B cell (primary cell): ENCODE measurements at regions not wholly inside any gene's neighbourhood (a gene's known extent, or its start where the extent isn't known, plus 50 kb on each side); places are given as distances from the start of the nearest gene placed in this dataset.
A peak's percentile ranks its signal among the peaks of the same experiment; 100 is the strongest.

Experiments
- ATAC-seq: fragments of 200-7000 bp; cut with Tn5 transposase; one replicate; pipeline ENCODE4 v1.10.0; 2021; ENCODE audit warnings: low read depth, mild to moderate bottlenecking, moderate number of reproducible peaks, moderate library complexity
- CTCF ChIA-PET: fragments of 350-600 bp; sonication (Branson Sonifier 250); formaldehyde crosslinking; loops from one replicate; lab custom pipeline; 2021; ENCODE audit warnings: antibody characterized with exemption, inconsistent platforms; lab: Charles Lee
- POLR2A ChIA-PET: fragments of 350-600 bp; sonication (Branson Sonifier 250); formaldehyde crosslinking; loops from one replicate; lab custom pipeline; 2021; ENCODE audit warnings: antibody characterized with exemption; lab: Charles Lee
- DNase-seq: peaks from one replicate; pipeline ENCODE4 v3.0.0; 2013
- H2AFZ ChIP-seq: 2 replicates; pipeline ENCODE4 v1.6.1; 2012; ENCODE audit warnings: mild to moderate bottlenecking, low read depth, low read length; ENCODE audit not compliant: insufficient read depth, poor library complexity, severe bottlenecking
- H3K27ac ChIP-seq, 2 donors: 1 replicate in 1 of 2; 2 replicates in 1 of 2; pipeline ENCODE4 v1.5.1; 2012 to 2013; ENCODE audit warnings: low read length in 2 of 2, mild to moderate bottlenecking in 2 of 2, moderate library complexity in 1 of 2
- H3K27me3 ChIP-seq, 4 experiments: fragments of 200-600 bp in 1 of 4; sonication (generic) in 1 of 4; replicated peaks in 1 of 4; 1 replicate in 2 of 4; 2 replicates in 2 of 4; pipeline versions ENCODE4 v1.6.1 to v1.7.0; 2013 to 2016; ENCODE audit warnings: low read length in 3 of 4, mild to moderate bottlenecking in 2 of 4, mixed read lengths in 1 of 4, moderate library complexity in 1 of 4; ENCODE audit not compliant: insufficient read depth in 4 of 4, control insufficient read depth in 3 of 4; ENCODE audit errors: control extremely low read depth in 1 of 4
- H3K36me3 ChIP-seq, 2 experiments: replicated peaks in 1 of 2; 1 replicate in 1 of 2; 2 replicates in 1 of 2; pipeline versions ENCODE4 v1.6.1 to v1.7.1; 2013; ENCODE audit warnings: low read length in 1 of 2; ENCODE audit not compliant: insufficient read depth in 2 of 2, control insufficient read depth in 1 of 2; ENCODE audit errors: control extremely low read depth in 1 of 2, extremely low read depth in 1 of 2
- H3K4me1 ChIP-seq, 2 donors: fragments of 200-600 bp in 1 of 2; sonication (generic) in 1 of 2; 1 replicate in 1 of 2; 2 replicates in 1 of 2; pipeline versions ENCODE4 v1.5.1 to v1.6.1; 2013 to 2017; ENCODE audit warnings: low read length in 2 of 2; ENCODE audit not compliant: control insufficient read depth in 2 of 2, insufficient read depth in 2 of 2
- H3K4me2 ChIP-seq: replicated peaks from 2 replicates; pipeline ENCODE3; 2012; ENCODE audit warnings: mild to moderate bottlenecking, low read depth, low read length; ENCODE audit not compliant: poor library complexity, severe bottlenecking
- H3K4me3 ChIP-seq, 5 experiments: fragments of 200-600 bp in 1 of 5; sonication (generic) in 1 of 5; 1 replicate in 3 of 5; 2 replicates in 2 of 5; pipeline versions ENCODE4 v1.5.1 to v1.7.0; 2011 to 2016; ENCODE audit warnings: low read length in 4 of 5, mild to moderate bottlenecking in 4 of 5, low read depth in 2 of 5, control low read depth in 1 of 5, moderate library complexity in 1 of 5; ENCODE audit not compliant: insufficient read depth in 1 of 5; ENCODE audit errors: control extremely low read depth in 1 of 5, extremely low read depth in 1 of 5
- H3K79me2 ChIP-seq: fragments of 200-600 bp; sonication (generic); one replicate; pipeline ENCODE4 v1.6.0; 2016; ENCODE audit warnings: low read length; ENCODE audit not compliant: control insufficient read depth, insufficient read depth
- H3K9ac ChIP-seq: fragments of 200-600 bp; sonication (generic); 2 replicates; pipeline ENCODE4 v1.6.1; 2017; ENCODE audit warnings: mild to moderate bottlenecking, low read length, moderate library complexity
- H3K9me3 ChIP-seq, 3 donors: one replicate each; pipeline versions ENCODE4 v1.6.1 to v1.7.1; 2013; ENCODE audit warnings: low read length in 2 of 3; ENCODE audit not compliant: control insufficient read depth in 2 of 3, insufficient read depth in 1 of 3; ENCODE audit errors: control extremely low read depth in 1 of 3
- H4K20me1 ChIP-seq: 2 replicates; pipeline ENCODE4 v1.6.0; 2012; ENCODE audit warnings: mild to moderate bottlenecking, low read length; ENCODE audit not compliant: insufficient read depth, control insufficient read depth, poor library complexity, severe bottlenecking
- H3K27ac Mint-ChIP-seq: one replicate; pipeline ENCODE4 v1.8.0; 2021; ENCODE audit warnings: mixed read lengths
- H3K27me3 Mint-ChIP-seq: one replicate; pipeline ENCODE4 v1.8.0; 2021; ENCODE audit warnings: mixed read lengths
- H3K4me1 Mint-ChIP-seq: one replicate; pipeline ENCODE4 v1.8.0; 2021; ENCODE audit warnings: mixed read lengths
- H3K4me3 Mint-ChIP-seq: one replicate; pipeline ENCODE4 v1.8.0; 2021; ENCODE audit warnings: mixed read lengths
- H3K9me3 Mint-ChIP-seq: one replicate; pipeline ENCODE4 v1.8.0; 2022; ENCODE audit warnings: mixed read lengths; ENCODE audit not compliant: insufficient read depth
- CTCF ChIP-seq: fragments of 200-600 bp; IDR thresholded peaks from one replicate; pipeline ENCODE4 v1.8.0; 2022; ENCODE audit warnings: antibody characterized with exemption, mild to moderate bottlenecking
- EZH2 ChIP-seq: IDR thresholded peaks from 2 replicates; pipeline ENCODE4 v1.6.1; 2012; ENCODE audit warnings: borderline replicate concordance, low read depth, mild to moderate bottlenecking, moderate library complexity, low read length; ENCODE audit not compliant: insufficient read depth, poor library complexity, severe bottlenecking
- WGBS: methylation state at CpG from one replicate; pipeline ENCODE4 v1.1.5; 2013; ENCODE audit warnings: missing lambda C conversion rate; ENCODE audit not compliant: insufficient coverage; 5-methylcytosine and 5-hydroxymethylcytosine counted together
- intact Hi-C: fragments of 100-400 bp; cut with micrococcal nuclease; formaldehyde crosslinking; loops from one replicate; pipeline ENCODE4 v1.10.0; 2022

DNA sequence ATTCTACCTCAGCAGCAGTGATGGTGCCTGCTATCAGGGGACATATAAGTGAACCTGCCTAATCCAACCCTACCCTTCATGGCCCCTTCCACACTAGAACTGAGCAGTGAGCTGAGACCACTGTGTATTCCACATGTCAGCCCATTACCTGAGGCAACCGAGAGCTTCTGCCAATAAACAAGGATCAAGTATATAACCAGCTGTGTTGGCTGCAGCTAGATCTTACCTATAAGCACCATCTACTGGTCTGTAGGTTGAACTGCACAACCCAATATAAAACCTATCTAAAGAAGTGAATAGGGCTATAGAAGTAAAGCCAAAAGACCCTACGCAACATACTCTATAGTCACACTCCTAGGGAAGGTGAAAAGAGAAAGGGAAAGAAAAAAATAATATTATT, 376.9 kb downstream of the HHIPL2 start:
- no peak overlapping the region for H3K4me3 ChIP-seq
- peaks cover 0 to 2% (median 0%) of the 10 kb centered on the region in 4 experiments for H3K27me3 ChIP-seq
- ATAC-seq (peak; percentile 28), DNase-seq (peak; percentile 10)
- CTCF ChIA-PET: interaction anchor here (0.9 to 3.0 kb wide), 5 partner anchors 9 to 907 kb away, joined by 3 to 21 read pairs (median 3); no protein-coding TSS in a partner anchor
- H2AFZ ChIP-seq: no peak overlapping the region
- TF ChIP-seq EZH2 (no peak), CTCF (peak; percentile 45)
- H3K9me3 ChIP-seq: peaks cover 0 to 10% (median 9%) of the 10 kb centered on the region in 3 donors
- Mint-ChIP-seq H3K27me3 (peaks cover 10% of the 10 kb centered on the region), H3K4me3 (no peak overlapping the region), H3K27ac (no peak overlapping the region), H3K4me1 (no peaks in the 10 kb centered on the region), H3K9me3 (no peaks in the 10 kb centered on the region)
- H3K36me3 ChIP-seq: no peaks in the 10 kb centered on the region
- H4K20me1 ChIP-seq: no peaks in the 10 kb centered on the region
- no peak overlapping the region for H3K27ac ChIP-seq
- no peaks in the 10 kb centered on the region for H3K79me2 ChIP-seq
- intact Hi-C loops: loop anchor here (1.0 kb wide), 1 partner anchor 693 kb away; no protein-coding TSS in a partner anchor
- no peak overlapping the region for H3K9ac ChIP-seq
- 60% methylated on average over 1 of the region's 2 CpGs for WGBS
- H3K4me1 ChIP-seq: no peaks in the 10 kb centered on the region
- POLR2A ChIA-PET: no interaction called here
- no peak overlapping the region for H3K4me2 ChIP-seq

GRCh38 chr1:222168621-222169020, 379.3 kb downstream of the HHIPL2 start:
- Histone ChIP-seq H3K27me3 (peaks cover 0 to 2% (median 0%) of the 10 kb centered on the region in 4 experiments), H3K4me3 (no peak overlapping the region), H3K4me1 (no peaks in the 10 kb centered on the region), H2AFZ (no peak overlapping the region), H3K4me2 (no peak overlapping the region), H3K9ac (no peak overlapping the region), H3K36me3 (no peaks in the 10 kb centered on the region), H3K79me2 (no peaks in the 10 kb centered on the region), H3K27ac (no peak overlapping the region), H4K20me1 (no peaks in the 10 kb centered on the region), H3K9me3 (peaks cover 0 to 10% (median 9%) of the 10 kb centered on the region in 3 donors)
- DNase-seq (no peak), ATAC-seq (no peak)
- ChIA-PET POLR2A (no interaction called here), CTCF (no interaction called here)
- no peaks in the 10 kb centered on the region for H3K9me3 Mint-ChIP-seq
- intact Hi-C loops: no loop called here
- TF ChIP-seq CTCF (no peak), EZH2 (no peak)
- H3K4me3 Mint-ChIP-seq: no peak overlapping the region
- WGBS: no CpG with 5 or more reads among the region's 1 CpG
- no peaks in the 10 kb centered on the region for H3K27me3 Mint-ChIP-seq
- H3K4me1 Mint-ChIP-seq: no peaks in the 10 kb centered on the region
- no peak overlapping the region for H3K27ac Mint-ChIP-seq
